T-helper 2 cell treated with Interferon-gamma antibody and Interleukin-4, amounts not matched to agents 100 ng/mL and 5 ng/mL, for 36 hours (primary cell): ENCODE measurements at regions not wholly inside any gene's neighbourhood (a gene's known extent, or its start where the extent isn't known, plus 50 kb on each side); places are given as distances from the start of the nearest gene placed in this dataset.

Experiments used
- intact Hi-C: fragments of 100-400 bp; cut with micrococcal nuclease; formaldehyde crosslinking; loops from one replicate; pipeline ENCODE4 v1.15.1; 2023

DNA sequence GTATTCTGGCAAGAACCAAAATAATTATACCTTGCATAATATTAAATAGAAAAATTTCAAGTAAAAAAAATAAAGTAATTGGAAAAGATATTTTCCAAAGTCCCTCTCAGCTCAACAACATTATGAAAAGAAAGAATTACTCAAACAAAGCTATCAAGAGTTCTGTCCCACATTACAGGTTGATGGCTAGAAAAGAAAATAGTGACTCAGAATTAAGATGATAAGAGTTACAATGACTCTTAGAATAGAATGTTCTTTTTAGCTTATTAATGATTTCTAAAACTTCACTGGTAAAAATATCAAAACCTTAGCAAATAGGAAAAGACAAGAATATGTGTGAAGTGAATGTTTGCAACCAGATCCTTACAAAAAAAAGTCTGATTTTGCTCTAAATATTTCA lies 312.5 kb upstream of the PDGFD start:
- intact Hi-C loops = no loop called here

DNA sequence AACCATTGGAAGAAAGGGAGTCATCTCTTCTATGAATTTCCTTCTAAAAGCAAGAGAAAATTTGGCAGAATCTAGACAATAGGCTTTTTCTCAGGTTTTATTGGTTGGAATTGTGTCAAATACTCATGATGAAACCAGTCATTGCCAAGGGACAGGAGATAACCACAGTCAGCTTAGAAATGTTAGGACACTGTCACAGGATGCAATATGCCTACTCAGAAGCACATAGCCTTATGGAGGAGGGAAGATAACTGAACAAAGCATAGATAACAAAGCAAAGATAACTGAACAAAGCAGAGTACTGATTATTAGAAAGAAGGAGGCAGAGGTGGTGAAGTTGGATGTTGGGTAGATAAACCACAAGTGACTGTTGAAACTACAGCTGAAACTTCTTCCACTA lies 303.5 kb upstream of the PDGFD start:
- intact Hi-C loops = no loop called here

DNA sequence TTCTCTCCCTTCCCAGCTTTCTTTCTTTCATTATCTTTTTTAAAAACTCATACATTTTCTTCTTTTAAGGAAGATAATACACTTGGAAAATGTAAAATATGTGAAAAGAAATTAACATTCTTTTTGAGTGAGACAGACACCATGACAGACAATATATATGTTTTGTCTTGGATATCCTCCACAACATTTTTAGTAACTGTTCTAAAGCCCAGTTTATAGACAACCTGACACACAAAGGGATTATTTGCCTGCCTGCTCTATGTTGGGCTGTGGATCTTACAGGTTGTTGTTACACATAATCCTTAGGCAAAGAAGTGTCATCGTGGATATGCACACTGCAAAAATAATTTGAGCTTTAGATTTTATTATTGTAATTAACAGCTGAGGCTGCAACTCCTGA lies 301.4 kb upstream of the PDGFD start:
- intact Hi-C loops = no loop called here

DNA sequence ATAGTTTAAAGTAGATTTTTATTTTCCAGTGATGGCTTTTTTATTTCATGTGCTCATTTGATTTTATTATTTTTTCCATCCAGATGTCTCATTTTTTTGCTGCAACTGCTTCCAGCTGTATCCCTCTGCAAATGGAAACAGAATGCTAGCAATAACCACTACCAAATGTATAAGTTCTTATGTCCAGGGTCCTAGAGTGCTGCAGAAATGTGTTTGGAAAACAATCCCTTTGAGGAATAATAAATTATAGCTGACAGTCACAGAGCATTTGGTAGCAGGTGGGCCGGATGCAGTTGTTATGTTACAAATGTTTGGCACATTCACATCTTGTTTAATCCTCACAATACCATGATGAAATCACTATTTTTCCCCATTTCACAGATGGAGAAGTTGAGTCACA lies 300.7 kb upstream of the PDGFD start:
- intact Hi-C loops = no loop called here

DNA sequence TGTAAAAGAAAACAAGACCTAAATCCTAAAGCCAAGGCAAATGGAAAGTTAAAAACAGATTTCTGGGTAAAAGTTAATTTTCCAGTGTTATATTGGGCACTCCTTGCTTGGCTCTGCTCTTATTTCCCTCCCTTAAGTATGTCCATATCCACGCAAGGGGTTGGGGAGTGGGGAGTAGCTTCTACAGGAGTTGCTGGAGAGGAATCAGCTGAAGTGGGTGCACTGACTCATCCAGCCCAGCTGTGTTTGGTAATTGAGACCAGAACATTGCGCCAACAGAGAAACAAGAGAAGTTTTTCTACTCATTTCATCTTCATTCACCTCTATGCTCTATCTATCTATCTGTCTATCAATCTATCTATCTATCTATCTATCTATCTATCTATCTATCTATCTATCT lies 298.4 kb upstream of the PDGFD start:
- intact Hi-C loops = no loop called here

DNA sequence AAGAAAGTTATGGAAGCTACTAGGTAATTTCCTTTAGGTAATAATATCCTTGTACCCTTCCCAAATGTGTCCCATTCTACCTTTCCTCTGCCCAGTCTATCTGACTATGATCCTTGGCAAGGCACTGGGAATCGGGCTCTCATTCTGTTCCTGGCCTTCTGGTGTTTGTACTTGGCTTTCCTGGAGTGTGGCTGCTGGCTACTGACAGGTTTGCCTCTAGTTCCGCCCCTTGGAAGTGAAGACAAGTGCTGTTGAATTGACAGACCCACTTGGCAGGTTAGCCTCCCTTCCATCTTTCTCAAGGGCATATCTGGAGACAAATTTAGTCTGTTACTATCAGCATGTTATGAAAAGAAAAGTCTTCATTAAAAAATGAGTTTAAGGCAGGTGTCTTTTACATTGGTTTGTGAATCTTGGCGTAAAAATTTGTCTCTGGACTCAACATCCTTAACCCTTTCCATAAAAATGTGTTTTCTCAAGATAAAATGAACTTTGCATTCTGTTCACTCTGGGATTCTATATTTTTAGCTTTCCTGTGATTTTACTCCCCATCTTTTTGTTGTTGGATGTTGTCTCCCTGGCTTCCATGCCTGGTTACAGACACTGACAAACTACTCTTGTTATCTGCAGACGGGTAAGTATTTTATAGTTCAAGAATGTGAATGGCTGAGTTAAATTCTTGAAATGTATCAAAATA lies 287.4 kb upstream of the PDGFD start:
- intact Hi-C loops = no loop called here

DNA sequence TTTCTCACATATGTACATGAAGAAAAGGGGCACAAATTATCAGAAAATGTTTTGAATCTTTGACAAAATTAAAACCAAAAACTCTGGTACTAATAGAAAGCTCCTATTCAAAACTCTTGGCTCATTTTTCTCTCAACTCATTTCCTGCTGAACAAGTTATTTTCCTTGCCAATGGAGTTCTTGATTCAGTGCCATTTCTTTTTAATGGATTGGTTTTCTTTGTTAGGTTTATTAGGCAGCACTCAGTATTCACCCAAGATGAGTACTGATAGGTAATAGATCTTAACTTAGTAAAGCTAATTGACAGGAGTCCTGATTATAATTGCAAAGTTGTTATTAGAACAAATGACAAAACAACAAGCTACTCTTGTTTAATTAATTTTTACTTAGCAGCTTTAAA lies 279.4 kb upstream of the PDGFD start:
- intact Hi-C loops = no loop called here

DNA sequence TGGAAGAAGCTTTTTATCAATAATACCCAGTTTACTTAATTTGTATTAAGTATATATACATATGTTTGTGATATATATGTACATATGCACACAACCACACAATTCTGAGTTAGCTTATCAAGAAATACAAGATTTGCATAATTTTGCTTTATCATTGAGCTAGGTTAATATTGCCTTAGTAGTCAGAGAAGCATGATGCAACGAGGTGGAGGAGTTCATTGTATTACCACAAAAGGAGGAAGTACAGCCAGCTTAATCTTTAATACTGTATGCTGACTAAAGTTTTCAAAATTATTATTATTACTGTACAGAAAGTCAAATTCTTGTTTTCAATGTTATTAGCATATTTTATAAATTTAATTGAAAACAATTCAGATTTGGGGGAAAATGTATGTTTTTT lies 278.4 kb upstream of the PDGFD start:
- intact Hi-C loops = no loop called here

DNA sequence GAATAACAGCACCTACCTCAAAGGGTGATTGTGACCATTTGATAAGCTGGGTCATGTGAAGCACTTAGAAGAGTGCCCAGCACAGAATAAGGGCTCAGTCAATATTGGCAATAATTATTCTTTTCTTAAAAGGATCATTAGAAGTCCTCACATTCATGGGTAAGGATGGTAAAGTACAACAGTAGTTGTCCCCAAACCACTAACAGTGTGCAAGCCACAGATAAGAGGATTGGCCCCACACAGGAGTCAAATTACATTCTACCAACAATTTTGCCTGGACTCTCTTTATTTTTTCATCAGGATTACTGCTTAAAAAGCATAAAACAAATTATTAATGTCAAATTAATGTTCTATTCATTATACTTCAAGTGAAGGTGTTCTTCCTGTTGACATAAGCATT lies 271.5 kb upstream of the PDGFD start:
- intact Hi-C loops = no loop called here

DNA sequence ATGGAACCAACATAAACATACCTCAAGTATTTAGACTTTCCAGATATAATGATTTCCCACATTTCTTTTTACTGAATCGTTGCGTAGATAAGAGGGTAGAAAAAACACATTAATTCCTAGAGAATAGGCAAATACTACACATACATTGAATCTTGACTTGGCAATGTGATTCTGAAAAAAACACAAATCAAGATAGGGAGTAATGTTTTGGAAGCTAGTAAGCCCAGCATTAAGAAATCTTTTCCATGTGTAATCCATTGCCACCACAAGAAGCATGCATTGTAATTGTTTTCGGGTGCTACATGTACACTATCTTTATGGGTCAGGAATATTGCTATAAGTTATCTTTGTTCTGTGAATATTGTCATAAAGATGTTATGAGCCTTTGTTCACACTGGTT lies 269.8 kb upstream of the PDGFD start:
- intact Hi-C loops = no loop called here

DNA sequence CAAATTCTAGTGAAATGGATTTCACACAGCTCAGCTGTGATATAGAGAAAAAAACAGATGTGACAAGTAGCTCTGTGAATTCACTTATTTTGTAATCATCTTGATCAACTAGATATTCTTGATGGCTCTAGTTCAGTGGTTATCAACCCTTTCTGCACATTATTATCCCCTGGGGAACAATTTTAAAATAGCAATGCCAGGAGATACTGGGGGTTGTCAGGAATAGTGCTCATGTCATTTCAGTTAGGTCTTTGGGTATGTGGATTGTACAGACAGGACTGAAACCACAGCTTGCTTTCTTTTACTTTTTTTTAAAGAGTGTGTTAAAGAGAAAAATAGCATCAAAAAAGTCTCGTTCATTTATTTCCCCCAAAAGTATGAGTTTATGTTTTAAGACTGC lies 269.0 kb upstream of the PDGFD start:
- intact Hi-C loops = no loop called here

DNA sequence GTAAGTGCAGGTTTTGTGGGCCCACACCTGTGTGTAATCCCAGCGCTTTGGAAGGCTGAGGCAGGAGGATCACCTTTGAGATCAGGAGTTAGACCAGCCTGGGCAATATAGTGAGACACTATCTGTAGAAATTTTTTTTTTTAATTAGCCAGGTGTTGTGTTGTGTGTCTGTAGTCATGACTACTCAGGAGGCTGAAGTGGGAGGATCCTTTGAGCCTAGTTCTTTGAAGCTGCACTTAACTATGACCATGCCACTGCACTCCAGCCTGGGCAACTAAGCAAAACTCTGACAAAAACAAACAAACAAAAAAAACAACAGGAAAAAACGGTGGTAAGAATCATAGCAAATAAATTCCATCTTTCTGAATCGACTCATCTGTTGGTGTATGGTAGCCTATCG lies 268.6 kb upstream of the PDGFD start:
- intact Hi-C loops = no loop called here

DNA sequence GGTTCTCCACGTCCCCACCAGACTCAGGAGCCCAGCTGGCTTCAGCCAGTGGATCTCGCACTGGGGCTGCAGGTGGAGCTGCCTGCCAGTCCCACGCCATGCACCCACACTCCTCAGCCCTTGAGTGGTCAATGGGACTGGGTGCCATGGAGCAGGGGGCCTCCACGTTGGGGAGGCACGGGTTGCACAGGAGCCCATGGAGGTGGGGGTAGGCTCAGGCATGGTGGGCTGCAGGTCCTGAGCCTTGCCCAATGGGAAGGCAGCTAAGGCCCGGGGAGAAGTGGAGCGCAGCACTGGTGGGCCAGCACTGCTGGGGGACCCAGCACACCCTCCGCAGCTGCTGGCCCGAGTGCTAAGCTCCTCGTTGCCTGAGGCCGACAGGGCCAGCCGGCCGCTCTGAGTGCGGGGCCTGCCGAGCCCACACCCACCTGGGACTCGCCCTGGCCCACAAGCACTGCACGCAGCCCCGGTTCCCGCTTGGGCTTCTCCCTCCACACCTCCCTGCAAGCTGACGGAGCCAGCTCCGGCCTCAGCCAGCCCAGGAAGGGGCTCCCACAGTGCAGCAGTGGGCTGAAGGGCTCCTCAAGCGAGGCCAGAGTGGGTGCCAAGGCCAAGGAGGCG lies 258.5 kb upstream of the PDGFD start:
- intact Hi-C loops = no loop called here

DNA sequence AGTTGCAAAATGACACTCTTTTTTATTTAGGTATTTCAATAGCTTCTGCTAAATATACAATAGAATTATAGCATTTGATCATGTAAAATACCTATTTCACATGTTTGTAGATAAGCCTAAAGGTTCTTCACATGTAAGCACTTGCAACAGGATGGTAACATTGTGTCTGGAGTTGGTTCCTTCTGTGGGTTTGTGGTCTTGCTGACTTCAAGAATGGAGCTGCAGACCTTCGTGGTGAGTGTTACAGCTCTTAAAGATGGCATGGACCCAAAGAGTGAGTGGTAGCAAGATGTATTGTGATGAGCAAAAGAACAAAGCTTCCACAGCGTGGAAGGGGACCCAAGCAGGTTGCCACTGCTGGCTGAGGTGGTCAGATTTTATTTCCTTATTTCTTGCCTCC lies 246.4 kb upstream of the PDGFD start:
- intact Hi-C loops = no loop called here

DNA sequence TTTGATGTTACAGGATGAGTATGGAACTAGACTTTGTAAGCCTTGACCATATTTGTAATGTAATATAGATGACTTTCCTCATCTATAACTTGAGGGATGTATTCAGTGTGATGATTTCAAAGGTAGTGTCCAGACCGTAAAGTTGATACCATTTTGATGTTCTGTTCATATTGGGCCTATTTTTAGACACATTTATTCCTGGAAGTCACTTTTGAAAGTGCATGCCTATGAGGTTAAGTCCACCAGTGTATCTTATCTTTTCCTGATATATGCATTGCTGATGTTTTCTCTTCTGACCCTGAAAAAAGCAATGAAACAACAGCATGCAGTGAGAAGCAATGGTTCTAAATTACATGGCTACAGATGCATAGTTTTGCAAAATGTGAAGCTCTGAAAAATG lies 244.7 kb upstream of the PDGFD start:
- intact Hi-C loops = no loop called here

DNA sequence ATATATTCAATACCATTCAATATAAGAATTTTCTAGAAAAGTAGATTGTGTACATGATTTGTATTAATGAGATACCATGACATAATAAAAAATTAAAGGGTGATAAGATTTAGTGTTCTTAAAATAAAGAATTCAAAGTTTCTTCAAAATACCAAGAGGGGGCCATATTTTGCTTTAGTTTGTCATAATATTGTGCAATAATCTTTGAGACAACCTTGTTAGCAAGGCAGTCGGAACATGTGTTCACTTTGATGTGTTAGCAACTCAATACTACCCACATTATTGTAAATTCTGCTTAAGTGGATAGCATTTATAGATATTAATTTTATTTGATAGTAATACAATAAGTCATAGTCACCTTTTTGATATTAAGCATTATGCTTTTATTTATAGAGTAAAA lies 241.3 kb upstream of the PDGFD start:
- intact Hi-C loops = no loop called here

DNA sequence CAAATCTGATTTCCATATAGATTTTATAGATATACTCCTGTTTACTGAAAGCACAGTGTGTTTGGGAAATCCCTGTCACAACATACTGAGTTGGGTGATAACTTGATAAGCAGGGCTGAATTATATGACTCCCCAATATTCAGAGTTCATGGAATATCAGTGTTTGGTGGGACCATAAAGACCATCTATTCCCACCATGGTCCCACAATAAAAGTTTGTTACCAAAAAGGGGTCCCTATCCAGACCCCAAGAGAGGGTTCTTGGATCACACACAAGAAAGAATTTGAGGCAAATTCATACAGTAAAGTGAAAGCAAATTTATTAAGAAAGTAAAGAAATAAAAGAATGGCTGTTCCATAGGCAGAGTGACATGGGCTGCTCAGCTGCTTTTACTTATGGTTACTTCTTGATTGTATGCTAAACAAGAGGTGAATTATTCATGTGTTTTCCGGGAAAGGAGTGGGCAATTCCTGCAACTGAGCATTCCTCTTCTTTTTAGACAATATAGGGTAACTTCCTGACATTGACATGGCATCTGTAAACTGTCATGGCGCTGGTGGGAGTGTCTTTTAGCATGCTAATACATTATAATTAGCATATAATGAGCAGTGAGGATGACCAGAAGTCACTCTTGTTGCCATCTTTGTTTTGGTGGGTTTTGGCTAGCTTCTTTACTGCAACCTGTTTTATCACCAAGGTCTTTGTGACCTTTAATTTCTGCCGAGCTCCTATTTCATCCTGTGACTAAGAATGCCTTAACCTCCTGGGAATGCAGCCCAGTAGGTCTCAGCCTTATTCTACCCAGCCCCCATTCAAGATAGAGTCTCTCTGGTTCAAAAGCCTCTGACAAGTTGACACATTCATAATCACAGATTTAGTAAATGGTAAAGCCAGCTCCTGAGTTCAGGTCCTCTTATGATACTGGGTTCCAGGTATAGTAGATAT lies 240.6 kb upstream of the PDGFD start:
- intact Hi-C loops = no loop called here

DNA sequence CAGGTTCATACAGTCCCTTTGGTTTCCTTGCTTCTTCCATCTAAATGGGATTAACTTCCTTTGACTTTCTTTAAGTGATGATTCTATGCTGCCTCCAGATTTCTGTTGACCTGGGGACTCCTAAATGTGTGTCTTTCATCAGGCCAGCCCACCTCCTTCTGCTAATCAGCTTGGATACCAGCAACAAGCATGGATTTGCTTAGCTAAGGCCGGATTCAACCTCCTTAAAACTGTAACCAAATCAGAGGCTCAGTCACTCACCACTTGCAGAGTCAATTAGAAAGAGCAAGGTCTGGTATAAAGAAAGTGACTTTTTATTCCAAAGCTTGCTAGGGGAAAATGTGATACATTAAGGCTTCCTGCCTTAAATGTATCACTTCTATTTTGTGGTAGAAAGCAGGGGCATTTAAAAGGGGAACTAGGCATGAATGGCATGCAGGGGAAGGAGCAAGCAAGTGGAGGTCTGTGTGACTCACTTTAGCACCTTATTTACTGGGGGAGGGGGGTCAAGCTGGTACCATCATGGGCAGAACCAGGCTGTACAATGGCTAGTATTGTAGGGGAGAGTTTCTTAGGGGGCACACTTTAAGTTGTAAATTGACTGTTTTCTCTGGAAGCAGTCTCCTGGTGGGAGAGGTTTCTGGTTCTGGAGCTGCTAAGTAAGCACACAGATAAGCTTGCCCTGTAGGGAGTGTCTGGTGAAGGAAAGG lies 239.0 kb upstream of the PDGFD start:
- intact Hi-C loops = no loop called here

DNA sequence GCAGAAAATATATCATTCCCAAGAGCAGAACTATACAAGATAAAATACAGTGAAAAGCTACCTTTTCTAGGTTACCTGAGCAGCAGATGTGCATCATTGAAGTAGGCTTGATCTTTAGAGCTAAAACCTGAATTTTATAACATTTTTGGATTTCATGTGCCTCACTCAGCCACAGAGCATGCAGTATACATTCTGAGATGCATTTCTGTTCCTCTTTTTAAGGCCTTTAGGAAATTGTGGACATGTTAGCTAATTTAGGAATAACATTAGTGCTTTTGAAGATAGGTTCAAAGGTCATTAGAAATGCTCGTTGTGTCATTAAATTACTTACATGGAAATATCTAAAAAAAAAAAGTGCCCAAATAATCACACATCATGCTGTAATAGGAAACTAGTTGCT lies 230.6 kb upstream of the PDGFD start:
- intact Hi-C loops = no loop called here

DNA sequence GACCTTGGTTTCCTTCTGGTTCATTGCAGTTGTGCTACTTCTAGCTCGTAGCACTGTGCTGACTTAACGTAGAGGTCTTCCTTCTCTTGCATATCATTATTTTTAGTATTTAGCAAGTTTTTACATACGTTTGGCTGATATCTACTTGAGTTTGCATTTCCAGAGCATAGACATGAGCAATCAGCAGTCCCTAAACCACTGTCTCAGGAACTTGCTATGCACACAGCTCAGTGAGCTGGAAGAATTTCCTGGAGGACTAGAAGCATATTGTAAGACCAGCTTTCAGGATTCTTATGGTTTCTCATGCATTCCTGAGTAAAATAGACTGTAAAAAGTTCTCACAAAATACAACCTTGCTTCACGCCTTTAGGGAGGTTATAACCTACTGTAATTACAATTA lies 226.7 kb upstream of the PDGFD start:
- intact Hi-C loops = no loop called here

DNA sequence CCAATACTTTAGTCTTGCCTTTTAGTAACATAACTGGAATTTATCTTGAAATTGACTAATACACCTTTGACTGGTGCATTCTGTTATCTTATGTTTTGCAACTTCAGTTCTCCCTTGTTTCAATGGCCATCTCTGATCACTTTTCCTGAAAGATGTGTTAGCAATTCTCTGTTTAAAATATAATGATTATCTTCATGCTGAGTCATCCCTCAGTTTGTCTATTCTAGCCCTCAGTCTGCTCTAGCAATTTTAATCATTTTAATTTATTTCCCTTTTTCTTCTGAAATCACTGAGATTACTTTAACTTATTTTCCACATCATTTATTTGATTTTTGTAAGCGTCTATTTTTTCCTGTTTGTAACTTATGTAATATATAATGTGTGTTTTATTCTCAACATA lies 221.9 kb upstream of the PDGFD start:
- intact Hi-C loops = no loop called here

DNA sequence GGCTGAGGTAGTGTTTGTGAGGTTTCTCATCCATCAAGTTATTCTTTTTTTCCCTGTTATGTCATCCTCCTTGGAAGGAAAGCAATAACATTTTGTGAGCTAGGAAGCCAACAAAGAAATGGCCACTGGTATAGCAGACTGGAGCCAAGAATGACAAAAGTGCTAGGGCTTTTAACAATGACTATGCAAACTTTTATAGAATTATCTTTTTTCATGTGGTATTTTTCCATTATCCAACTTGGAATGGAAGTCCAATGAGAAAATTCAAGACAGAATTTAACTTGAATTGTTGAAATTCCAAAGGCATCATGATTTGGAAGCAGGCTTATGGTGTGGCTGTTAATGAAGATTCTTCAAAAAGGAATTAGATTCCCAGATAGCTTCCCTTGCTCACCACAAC lies 216.4 kb upstream of the PDGFD start:
- intact Hi-C loops = no loop called here
